ENCODE measurements at regions not wholly inside any gene's neighbourhood (a gene's known extent, or its start where the extent isn't known, plus 50 kb on each side); places are given as distances from the start of the nearest gene placed in this dataset.

- no peak for DNase-seq
- TF ChIP-seq CTCF (IDR thresholded peaks at IDR 0.05), result no peak
- ATAC-seq, result no peak
- intact Hi-C loops (cut with DNase I), result no loop called here
- no peaks in the 10 kb centered on the region for H3K4me1 ChIP-seq
- no peaks in the 10 kb centered on the region for H3K36me3 ChIP-seq
- no peaks in the 10 kb centered on the region for H3K9me3 ChIP-seq
- H3K27me3 ChIP-seq (ENCODE audit: low read depth), result no peaks in the 10 kb centered on the region
- no peak overlapping the region for H3K4me3 ChIP-seq
- H3K27ac ChIP-seq, result no peak overlapping the region
Observed at GRCh38 chr9:82721593-82721992, 341.3 kb downstream of the RASEF start.

- no peak overlapping the region for H3K27ac ChIP-seq
- TF ChIP-seq CTCF (IDR thresholded peaks at IDR 0.05), result no peak
- no peak for DNase-seq
- no peaks in the 10 kb centered on the region for H3K36me3 ChIP-seq
- no peaks in the 10 kb centered on the region for H3K27me3 ChIP-seq (ENCODE audit: low read depth)
- ATAC-seq, result no peak
- no peak overlapping the region for H3K4me3 ChIP-seq
- intact Hi-C loops (cut with DNase I), result no loop called here
- no peaks in the 10 kb centered on the region for H3K4me1 ChIP-seq
- no peaks in the 10 kb centered on the region for H3K9me3 ChIP-seq
Observed at GRCh38 chr9:82722051-82722450, 340.9 kb downstream of the RASEF start.

- Histone ChIP-seq H3K9me3 (no peaks in the 10 kb centered on the region), H3K27ac (no peak overlapping the region), H3K27me3 (ENCODE audit: low read depth) (no peaks in the 10 kb centered on the region), H3K36me3 (no peaks in the 10 kb centered on the region), H3K4me1 (no peaks in the 10 kb centered on the region), H3K4me3 (no peak overlapping the region)
- DNase-seq (no peak), ATAC-seq (no peak)
- no peak for TF ChIP-seq CTCF (IDR thresholded peaks at IDR 0.05)
- intact Hi-C loops (cut with DNase I), result no loop called here
Observed at GRCh38 chr9:82722561-82722960, 340.4 kb downstream of the RASEF start.

- intact Hi-C loops (cut with DNase I), result no loop called here
- no peak for ATAC-seq
- Histone ChIP-seq H3K9me3 (no peaks in the 10 kb centered on the region), H3K4me3 (no peak overlapping the region), H3K27ac (no peak overlapping the region), H3K4me1 (no peaks in the 10 kb centered on the region), H3K27me3 (ENCODE audit: low read depth) (no peaks in the 10 kb centered on the region), H3K36me3 (no peaks in the 10 kb centered on the region)
- no peak for DNase-seq
- no peak for TF ChIP-seq CTCF (IDR thresholded peaks at IDR 0.05)
Observed at GRCh38 chr9:82726424-82727276, 336.3 kb downstream of the RASEF start.

DNA sequence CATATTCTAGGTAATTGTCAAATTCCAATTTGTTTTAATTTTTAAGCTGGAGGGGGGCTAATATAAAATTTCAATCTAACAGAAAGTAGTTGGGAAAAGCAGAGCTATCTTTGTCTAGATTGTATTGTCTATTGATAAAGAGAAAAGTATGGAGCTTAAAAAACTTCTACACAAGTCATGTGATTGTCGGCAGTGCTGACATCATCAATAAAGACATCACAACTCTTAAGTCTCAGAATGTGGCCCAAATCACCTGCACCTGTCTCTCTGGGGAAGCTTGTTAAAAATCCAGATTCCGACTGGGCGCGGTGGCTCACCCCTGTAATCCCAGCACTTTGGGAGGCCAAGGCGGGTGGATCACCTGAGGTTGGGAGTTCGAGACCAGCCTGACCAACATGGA lies 333.8 kb downstream of the RASEF start:
- H3K4me1 ChIP-seq, result no peaks in the 10 kb centered on the region
- no peaks in the 10 kb centered on the region for H3K9me3 ChIP-seq
- no peak overlapping the region for H3K27ac ChIP-seq

More for the DNA sequence above, 333.8 kb downstream of the RASEF start:
- intact Hi-C loops (cut with DNase I), result no loop called here
- H3K27me3 ChIP-seq (ENCODE audit: low read depth), result no peaks in the 10 kb centered on the region
- DNase-seq (no peak), ATAC-seq (no peak)
- no peaks in the 10 kb centered on the region for H3K36me3 ChIP-seq
- no peak for TF ChIP-seq CTCF (IDR thresholded peaks at IDR 0.05)
- no peak overlapping the region for H3K4me3 ChIP-seq

Data from lower lobe of right lung (tissue), 2 donors.